CD14-positive monocyte (primary cell): ENCODE measurements at regions not wholly inside any gene's neighbourhood (a gene's known extent, or its start where the extent isn't known, plus 50 kb on each side); places are given as distances from the start of the nearest gene placed in this dataset.

Experiments
- DNase-seq, 3 donors: peaks; one replicate each; pipeline ENCODE4 v3.0.0-alpha.2; 2011 to 2022
- H2AFZ ChIP-seq: 2 replicates; pipeline ENCODE4 v1.6.0; 2012; ENCODE audit warnings: mild to moderate bottlenecking, low read depth, low read length, inconsistent platforms; ENCODE audit not compliant: insufficient read depth, poor library complexity, severe bottlenecking
- H3K27ac ChIP-seq, 2 donors: 1 replicate in 1 of 2; 2 replicates in 1 of 2; pipeline ENCODE4 v1.5.1; 2012 to 2013; ENCODE audit warnings: low read length in 2 of 2, control low read depth in 1 of 2, inconsistent platforms in 1 of 2, low read depth in 1 of 2, mild to moderate bottlenecking in 1 of 2
- H3K27me3 ChIP-seq, 2 donors: one replicate each; pipeline versions ENCODE4 v1.6.0 to v1.6.1; 2011 to 2013; ENCODE audit warnings: low read length in 2 of 2; ENCODE audit not compliant: control insufficient read depth in 2 of 2, insufficient read depth in 2 of 2
- H3K36me3 ChIP-seq, 2 donors: replicated peaks in 1 of 2; 1 replicate in 1 of 2; 2 replicates in 1 of 2; pipeline versions ENCODE4 v1.5.1 to v1.6.1; 2012 to 2013; ENCODE audit warnings: low read length in 2 of 2, control low read depth in 1 of 2, inconsistent platforms in 1 of 2, mild to moderate bottlenecking in 1 of 2; ENCODE audit not compliant: insufficient read depth in 2 of 2, control insufficient read depth in 1 of 2
- H3K4me1 ChIP-seq, 2 donors: 1 replicate in 1 of 2; 2 replicates in 1 of 2; pipeline versions ENCODE4 v1.5.1 to v1.6.1; 2012 to 2013; ENCODE audit warnings: low read length in 2 of 2, control low read depth in 1 of 2, inconsistent platforms in 1 of 2, mild to moderate bottlenecking in 1 of 2, moderate library complexity in 1 of 2; ENCODE audit not compliant: insufficient read depth in 2 of 2, control insufficient read depth in 1 of 2
- H3K4me2 ChIP-seq: replicated peaks from 2 replicates; pipeline ENCODE3; 2012; ENCODE audit warnings: low read length, moderate library complexity, mild to moderate bottlenecking; ENCODE audit not compliant: poor library complexity, severe bottlenecking; ENCODE audit errors: extremely low read depth
- H3K4me3 ChIP-seq, 3 experiments: fragments of 200-600 bp in 1 of 3; sonication (generic) in 1 of 3; replicated peaks in 1 of 3; 1 replicate in 2 of 3; 2 replicates in 1 of 3; pipeline ENCODE4 v1.5.1; 2011 to 2013; ENCODE audit warnings: low read length in 3 of 3, mild to moderate bottlenecking in 3 of 3, control low read depth in 2 of 3, low read depth in 2 of 3, inconsistent platforms in 1 of 3, moderate library complexity in 1 of 3
- H3K79me2 ChIP-seq: 2 replicates; pipeline ENCODE4 v1.6.0; 2012; ENCODE audit warnings: mild to moderate bottlenecking, control low read depth, inconsistent platforms, low read length, moderate library complexity; ENCODE audit not compliant: insufficient read depth
- H3K9ac ChIP-seq: 2 replicates; pipeline ENCODE4 v1.6.0; 2017; ENCODE audit warnings: low read length, mild to moderate bottlenecking; ENCODE audit not compliant: insufficient read depth, poor library complexity, severe bottlenecking
- H3K9me3 ChIP-seq, 2 donors: replicated peaks in 1 of 2; 1 replicate in 1 of 2; 2 replicates in 1 of 2; pipeline versions ENCODE4 v1.5.1 to v1.6.1; 2012 to 2013; ENCODE audit warnings: low read length in 2 of 2, control low read depth in 1 of 2; ENCODE audit not compliant: control insufficient read depth in 1 of 2, insufficient read depth in 1 of 2
- H4K20me1 ChIP-seq: 2 replicates; pipeline ENCODE4 v1.6.0; 2012; ENCODE audit warnings: mild to moderate bottlenecking, low read length, control low read depth, moderate library complexity; ENCODE audit not compliant: insufficient read depth
- H3K27ac Mint-ChIP-seq, 7 donors: one replicate each; pipeline ENCODE4 v1.8.0; 2020; ENCODE audit warnings: mild to moderate bottlenecking in 7 of 7, mixed read lengths in 7 of 7, moderate library complexity in 6 of 7, inconsistent platforms in 2 of 7
- H3K27me3 Mint-ChIP-seq, 3 donors: one replicate each; pipeline ENCODE4 v1.8.0; 2021 to 2022; ENCODE audit warnings: low read depth in 3 of 3, mild to moderate bottlenecking in 3 of 3, mixed read lengths in 3 of 3, moderate library complexity in 3 of 3, inconsistent platforms in 1 of 3
- H3K36me3 Mint-ChIP-seq, 2 donors: one replicate each; pipeline ENCODE4 v1.8.0; 2020; ENCODE audit warnings: mixed read lengths in 2 of 2, inconsistent platforms in 1 of 2, mild to moderate bottlenecking in 1 of 2
- H3K4me1 Mint-ChIP-seq: one replicate; pipeline ENCODE4 v1.8.0; 2020; ENCODE audit warnings: mild to moderate bottlenecking, mixed read lengths
- H3K4me3 Mint-ChIP-seq, 2 donors: one replicate each; pipeline ENCODE4 v1.8.0; 2020; ENCODE audit warnings: mild to moderate bottlenecking in 2 of 2, mixed read lengths in 2 of 2, moderate library complexity in 1 of 2
- H3K9me3 Mint-ChIP-seq, 7 donors: one replicate each; pipeline ENCODE4 v1.8.0; 2020 to 2022; ENCODE audit warnings: mixed read lengths in 7 of 7, mild to moderate bottlenecking in 6 of 7, moderate library complexity in 6 of 7, inconsistent platforms in 2 of 7
- CTCF ChIP-seq: fragments of 200-600 bp; IDR thresholded peaks from one replicate; pipeline ENCODE4 v1.8.0; 2022; ENCODE audit warnings: antibody characterized with exemption, mild to moderate bottlenecking
- WGBS: methylation state at CpG from one replicate; pipeline ENCODE4 v1.1.5; 2013; ENCODE audit warnings: missing lambda C conversion rate; ENCODE audit not compliant: insufficient coverage; 5-methylcytosine and 5-hydroxymethylcytosine counted together
- intact Hi-C, 2 donors: fragments of 100-400 bp; cut with micrococcal nuclease; formaldehyde crosslinking; loops; one replicate each; pipeline versions ENCODE4 v1.15.0 to v1.15.1; 2023

DNA sequence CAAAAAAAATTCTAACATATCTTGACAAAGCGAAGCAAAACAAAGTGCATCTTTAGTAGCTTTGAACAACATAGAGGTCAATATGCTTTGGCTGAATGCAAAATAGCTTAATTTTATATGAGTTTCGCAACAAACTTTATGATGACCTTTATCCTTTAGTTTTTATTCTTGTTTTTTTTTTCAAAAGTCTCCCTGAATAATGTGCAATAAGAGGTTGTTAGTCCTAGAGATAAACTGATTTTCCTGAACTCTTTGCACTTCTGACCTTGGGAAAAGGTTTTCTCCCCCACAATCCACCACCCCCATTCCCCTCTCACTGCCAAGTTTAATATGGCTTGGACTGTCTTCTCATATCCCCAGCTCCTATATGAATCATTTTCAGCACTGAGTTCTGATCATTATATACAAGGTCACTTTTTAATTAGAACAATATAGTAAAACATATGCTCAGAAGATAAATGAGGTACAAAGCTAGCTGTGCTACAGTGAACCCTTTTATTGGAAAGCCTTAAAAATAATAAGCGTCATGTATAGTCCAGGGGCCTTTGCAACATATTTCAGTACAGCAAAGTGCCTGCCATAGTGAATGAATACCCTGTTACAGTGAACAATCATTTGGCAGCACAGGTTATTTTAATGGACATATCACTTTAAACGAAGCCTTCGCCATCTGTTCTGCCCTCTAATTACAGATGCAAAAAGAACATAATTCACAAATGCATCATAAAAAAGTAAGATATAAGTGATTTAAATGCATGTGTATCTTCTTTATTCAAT, 496.3 kb upstream of the NR2F2 start:
- Mint-ChIP-seq H3K4me3 (no peak overlapping the region), H3K36me3 (no peaks in the 10 kb centered on the region), H3K27ac (no peak overlapping the region), H3K9me3 (no peaks in the 10 kb centered on the region), H3K4me1 (no peaks in the 10 kb centered on the region), H3K27me3 (peaks cover 0 to 5% (median 2%) of the 10 kb centered on the region in 3 donors)
- Histone ChIP-seq H3K36me3 (no peaks in the 10 kb centered on the region), H2AFZ (no peak overlapping the region), H3K9me3 (no peaks in the 10 kb centered on the region), H4K20me1 (no peaks in the 10 kb centered on the region), H3K4me3 (no peak overlapping the region), H3K79me2 (no peaks in the 10 kb centered on the region), H3K4me2 (no peak overlapping the region), H3K27ac (no peak overlapping the region), H3K27me3 (no peaks in the 10 kb centered on the region), H3K9ac (no peak overlapping the region), H3K4me1 (no peaks in the 10 kb centered on the region)
- no peak for TF ChIP-seq CTCF
- WGBS, result 100% methylated on average over 1 of the region's 5 CpGs
- DNase-seq, result no peak
- intact Hi-C loops, result no loop called here

DNA sequence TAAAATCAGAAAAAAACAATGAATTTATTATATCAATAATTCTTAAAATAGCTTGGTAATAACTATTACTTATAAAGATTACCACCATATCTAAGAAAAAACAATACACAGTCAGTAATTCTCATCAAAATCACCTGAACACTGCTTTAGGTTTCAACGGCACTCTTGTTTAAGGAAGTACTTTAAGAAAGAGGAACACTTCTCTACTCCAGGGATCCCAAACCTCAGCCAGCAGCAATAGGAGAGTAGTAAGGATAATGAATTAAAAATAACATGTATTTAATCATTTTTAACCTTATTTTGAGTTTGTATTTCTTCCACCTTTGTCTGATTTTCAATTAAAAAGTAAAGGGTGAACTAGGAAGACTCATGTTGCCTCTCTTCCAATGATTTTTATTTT, 494.0 kb upstream of the NR2F2 start:
- no peaks in the 10 kb centered on the region for H3K79me2 ChIP-seq
- no peaks in the 10 kb centered on the region for H3K9me3 ChIP-seq
- H3K4me3 ChIP-seq, result no peak overlapping the region
- no peaks in the 10 kb centered on the region for H3K36me3 Mint-ChIP-seq
- no peaks in the 10 kb centered on the region for H3K36me3 ChIP-seq
- no peaks in the 10 kb centered on the region for H4K20me1 ChIP-seq
- H3K27ac Mint-ChIP-seq, result no peak overlapping the region
- no peaks in the 10 kb centered on the region for H3K4me1 ChIP-seq
- H3K4me3 Mint-ChIP-seq, result no peak overlapping the region
- H3K27me3 Mint-ChIP-seq, result peaks cover 0 to 2% (median 2%) of the 10 kb centered on the region in 3 donors
- no peaks in the 10 kb centered on the region for H3K27me3 ChIP-seq
- intact Hi-C loops, result no loop called here
- DNase-seq, result no peak
- no peak overlapping the region for H3K4me2 ChIP-seq
- H3K27ac ChIP-seq, result no peak overlapping the region
- WGBS, result no CpG with 5 or more reads among the region's 1 CpG
- H3K9me3 Mint-ChIP-seq, result peaks cover 0 to 2% (median 0%) of the 10 kb centered on the region in 7 donors
- no peak overlapping the region for H2AFZ ChIP-seq
- H3K9ac ChIP-seq, result no peak overlapping the region
- TF ChIP-seq CTCF, result no peak
- H3K4me1 Mint-ChIP-seq, result no peaks in the 10 kb centered on the region
